Amniotic stem cell (primary cell): ENCODE measurements at regions not wholly inside any gene's neighbourhood (a gene's known extent, or its start where the extent isn't known, plus 50 kb on each side); places are given as distances from the start of the nearest gene placed in this dataset.

Source experiments
- DNase-seq: peaks from one replicate; lab custom pipeline; 2025; lab: John Stamatoyannopoulos, UW

- no peak for DNase-seq
Observed at GRCh38 chr11:103530257-103530656, 421.0 kb downstream of the DYNC2H1 start.

GRCh38 chr11:103532133-103532788 is 423.0 kb downstream of the DYNC2H1 start:
- peak; percentile 23 for DNase-seq

DNA sequence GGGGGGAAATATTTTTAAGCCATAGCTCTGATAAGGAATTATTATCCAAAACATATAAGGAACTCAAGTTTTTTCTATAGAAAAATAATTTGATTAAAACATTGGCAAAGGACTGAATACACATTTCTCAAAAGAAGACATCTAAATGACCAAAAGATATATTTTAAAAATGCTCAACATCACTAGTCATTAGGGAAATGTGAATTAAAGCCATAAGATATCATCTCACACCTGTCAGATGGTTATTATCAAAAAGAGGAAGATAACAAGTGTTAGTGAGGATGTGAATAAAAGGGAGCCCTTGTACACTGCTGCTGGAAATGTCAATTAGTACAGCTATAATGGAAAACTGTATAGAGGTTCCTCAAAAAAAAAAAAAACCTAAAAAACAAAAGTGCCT is 425.0 kb downstream of the DYNC2H1 start:
- no peak for DNase-seq

GRCh38 chr11:103534959-103535358 is 425.7 kb downstream of the DYNC2H1 start:
- no peak for DNase-seq

DNA sequence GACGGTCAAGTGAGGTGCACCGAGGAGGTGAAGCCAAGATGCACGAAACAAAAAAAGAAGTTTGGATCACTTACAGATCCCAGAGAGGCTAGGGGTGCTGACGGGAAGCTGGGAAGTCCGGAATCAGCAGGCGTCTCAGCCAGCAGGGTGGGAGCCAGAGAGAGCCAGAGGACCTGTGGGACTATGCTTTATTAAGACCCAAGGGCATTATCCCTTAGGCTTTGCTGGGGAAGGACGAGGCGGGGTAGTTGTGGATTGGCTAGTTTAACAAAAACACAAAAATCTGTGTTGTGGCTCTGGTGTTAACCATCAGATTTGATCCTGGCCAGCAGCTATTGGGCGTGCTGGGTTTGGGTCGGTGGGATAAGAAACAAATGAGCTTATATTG is 427.1 kb downstream of the DYNC2H1 start:
- DNase-seq = no peak

DNA sequence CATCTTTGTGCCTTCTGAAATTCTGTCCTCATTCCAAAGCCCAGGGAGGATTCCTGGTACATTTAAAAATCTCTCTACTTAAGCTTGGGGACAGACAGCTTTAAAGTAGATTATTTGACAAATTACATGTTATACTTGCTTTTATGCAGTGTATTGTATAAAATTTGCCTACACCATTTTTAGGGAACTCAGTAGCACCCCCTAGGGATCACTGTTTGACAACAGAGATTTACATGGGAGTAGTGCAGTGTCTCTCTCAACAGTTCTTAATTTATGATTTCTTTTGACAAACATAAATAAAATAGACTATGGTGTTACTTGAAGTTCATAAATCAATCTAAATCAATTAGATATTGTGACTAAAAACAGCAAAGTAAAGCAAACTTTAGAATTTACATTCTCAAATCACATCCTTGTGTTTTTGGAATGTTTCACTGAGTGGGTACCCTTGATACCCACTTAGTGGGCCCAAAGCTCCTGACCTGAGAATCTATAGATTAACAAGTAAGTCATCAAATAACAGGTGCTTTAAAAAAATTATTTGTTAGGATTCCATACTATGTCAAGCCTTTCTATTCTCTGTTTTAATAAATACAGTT is 428.8 kb downstream of the DYNC2H1 start:
- DNase-seq = peak; percentile 36

DNA sequence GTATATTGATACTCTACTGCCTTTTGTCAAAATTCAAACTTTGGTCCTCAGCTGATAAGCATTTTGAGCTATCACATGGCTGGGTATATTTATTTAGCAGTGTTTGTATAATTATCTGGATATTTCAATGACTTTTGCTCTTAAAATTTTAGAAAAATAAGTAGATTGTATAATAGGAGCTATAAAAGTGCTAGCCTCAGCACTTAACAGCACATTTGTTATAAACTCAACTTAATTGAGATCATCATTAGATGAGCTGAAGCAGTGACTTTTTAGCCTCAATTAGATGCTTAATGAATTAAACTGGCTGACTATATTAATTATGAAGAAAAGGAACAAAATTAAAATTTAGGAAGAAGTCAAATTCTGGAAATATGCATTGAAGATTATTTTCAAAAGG is 429.9 kb downstream of the DYNC2H1 start:
- DNase-seq = no peak

GRCh38 chr11:103541186-103541795 is 432.1 kb downstream of the DYNC2H1 start:
- no peak for DNase-seq

DNA sequence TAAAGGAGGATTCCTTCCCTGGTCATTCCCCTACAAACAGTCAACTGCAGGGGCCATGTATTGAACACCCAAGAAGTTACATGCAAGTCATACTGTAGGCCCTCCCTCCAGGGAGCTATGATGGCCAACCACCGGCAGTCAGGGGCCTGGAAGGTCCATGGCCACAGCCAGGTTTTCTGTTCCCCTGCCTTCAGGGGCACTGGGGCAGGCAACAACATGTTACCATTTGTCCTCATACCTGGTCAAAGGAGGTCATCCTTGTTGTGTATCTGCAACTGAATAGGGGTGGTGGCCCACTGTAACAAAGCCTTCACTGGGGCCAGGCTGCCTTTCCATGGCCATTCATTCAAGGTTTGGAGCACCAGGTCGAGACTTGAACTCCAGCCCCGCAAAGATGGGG is 433.6 kb downstream of the DYNC2H1 start:
- no peak for DNase-seq

GRCh38 chr11:103543456-103543855 is 434.2 kb downstream of the DYNC2H1 start:
- no peak for DNase-seq

GRCh38 chr11:103544874-103545273 is 435.6 kb downstream of the DYNC2H1 start:
- no peak for DNase-seq

GRCh38 chr11:103545551-103545950 is 436.3 kb downstream of the DYNC2H1 start:
- no peak for DNase-seq

DNA sequence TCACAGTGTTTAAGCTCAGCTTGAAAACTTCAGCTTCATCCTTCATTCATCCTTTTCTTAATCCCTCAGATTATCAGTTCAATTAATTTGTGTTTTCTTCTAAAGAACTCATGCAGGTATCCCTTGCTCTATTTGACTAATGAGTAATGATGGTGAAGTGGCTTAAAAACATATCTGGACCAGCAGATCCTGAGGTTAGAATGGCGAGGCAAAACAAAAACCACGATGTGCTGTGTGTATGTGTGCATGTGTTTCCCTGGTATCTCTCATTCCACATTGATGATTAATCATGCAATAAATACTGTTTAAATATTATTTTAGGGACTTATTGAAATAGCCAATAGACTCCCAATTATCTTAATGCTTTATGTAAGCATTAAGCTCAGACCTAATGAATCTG is 437.0 kb downstream of the DYNC2H1 start:
- DNase-seq = no peak

GRCh38 chr11:103547024-103547423 is 437.8 kb downstream of the DYNC2H1 start:
- DNase-seq = no peak

DNA sequence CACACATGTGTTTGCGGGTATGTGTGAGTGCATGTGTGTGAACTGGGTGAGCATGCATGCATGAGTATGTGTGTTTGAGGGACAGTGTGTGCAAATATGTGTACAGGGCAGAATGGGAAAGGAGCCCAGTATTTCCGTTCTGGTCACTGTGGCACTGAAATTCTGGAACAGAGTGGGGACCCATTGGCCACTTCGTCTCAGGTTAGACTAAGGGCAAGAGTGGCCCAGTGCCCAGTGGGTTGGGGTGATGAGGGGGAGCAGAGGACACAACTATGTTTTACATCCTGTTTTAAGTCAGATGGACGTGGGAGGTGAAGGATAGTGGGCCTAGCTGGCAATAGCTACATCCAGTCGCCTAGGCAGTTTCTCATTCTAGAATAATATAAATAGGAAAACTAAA is 438.5 kb downstream of the DYNC2H1 start:
- DNase-seq = no peak

DNA sequence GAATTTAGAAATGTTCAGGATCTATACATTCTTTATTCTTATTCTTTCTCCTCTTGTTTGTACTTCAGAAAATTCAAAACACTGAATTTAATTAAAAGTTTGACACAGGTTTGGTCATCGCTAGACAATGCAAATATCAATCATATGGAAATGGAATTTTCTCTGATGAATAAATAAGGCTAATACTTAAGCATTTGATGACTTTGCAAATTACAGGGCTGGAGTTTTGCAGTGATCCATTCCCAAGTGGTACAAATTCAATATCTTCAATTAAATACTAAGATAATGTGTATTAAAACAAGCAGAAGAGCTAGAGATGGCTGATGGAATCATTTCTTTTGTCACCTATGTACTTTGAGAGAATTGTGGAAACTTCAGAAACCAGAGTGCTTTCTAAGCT is 439.6 kb downstream of the DYNC2H1 start:
- DNase-seq = no peak

GRCh38 chr11:103550811-103551210 is 441.6 kb downstream of the DYNC2H1 start:
- DNase-seq = no peak

DNA sequence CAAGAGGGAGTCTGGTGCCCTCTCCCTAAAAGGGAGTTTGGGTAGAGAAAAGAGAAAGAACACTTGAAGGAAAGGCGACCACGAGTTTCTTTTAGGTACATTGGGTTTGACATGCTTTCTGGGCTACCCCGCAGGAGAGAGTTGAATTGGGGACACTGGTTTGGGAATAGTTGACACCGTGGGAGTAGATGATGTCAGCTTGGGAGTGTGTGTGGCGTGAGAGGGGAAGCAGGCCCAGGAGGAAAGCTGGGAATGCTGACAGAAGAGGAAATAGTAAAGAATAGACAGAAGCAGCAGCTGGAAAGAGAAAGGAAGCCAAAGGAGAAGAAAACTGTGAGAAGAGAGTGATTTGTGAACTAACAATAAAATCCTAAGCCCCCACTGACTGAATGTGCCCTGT is 442.9 kb downstream of the DYNC2H1 start:
- no peak for DNase-seq

DNA sequence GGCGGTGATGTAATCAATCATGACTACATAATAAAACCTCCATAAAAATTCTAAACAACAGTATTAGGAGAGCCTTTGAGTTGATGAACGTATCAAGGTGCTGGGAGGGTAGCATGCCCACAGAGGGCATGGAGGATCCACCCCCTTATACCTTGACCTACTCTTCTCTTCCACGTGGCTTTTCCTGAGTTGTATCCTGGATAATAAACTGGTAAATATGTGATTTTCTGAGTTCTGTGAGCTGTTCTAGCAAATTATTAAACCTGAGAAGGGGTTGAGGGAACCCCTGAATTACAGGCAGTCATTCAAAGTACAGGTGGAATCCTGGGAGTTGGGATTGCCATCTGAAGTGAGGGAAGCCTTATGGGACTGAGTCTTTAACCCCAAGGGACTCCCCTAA is 446.9 kb downstream of the DYNC2H1 start:
- DNase-seq = no peak

DNA sequence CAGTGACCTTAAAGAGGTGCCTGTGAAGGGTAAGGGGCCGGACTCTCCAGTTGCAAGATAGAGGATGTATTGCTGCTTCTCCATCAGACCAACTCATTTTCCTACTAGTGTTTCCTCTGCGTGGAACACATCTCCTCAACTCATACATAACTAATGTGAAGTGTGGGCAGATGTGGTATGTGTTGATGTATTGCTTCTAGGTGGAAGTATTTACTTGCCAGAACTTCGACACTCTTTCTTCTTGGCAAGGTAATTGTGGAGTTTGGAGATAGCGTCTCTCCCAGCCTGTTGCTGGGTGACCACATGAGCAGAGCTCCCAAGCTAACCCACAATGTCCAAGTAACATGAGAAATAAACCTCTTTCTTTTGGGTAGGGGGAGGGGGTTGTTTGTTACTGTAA is 456.9 kb downstream of the DYNC2H1 start:
- DNase-seq = no peak

DNA sequence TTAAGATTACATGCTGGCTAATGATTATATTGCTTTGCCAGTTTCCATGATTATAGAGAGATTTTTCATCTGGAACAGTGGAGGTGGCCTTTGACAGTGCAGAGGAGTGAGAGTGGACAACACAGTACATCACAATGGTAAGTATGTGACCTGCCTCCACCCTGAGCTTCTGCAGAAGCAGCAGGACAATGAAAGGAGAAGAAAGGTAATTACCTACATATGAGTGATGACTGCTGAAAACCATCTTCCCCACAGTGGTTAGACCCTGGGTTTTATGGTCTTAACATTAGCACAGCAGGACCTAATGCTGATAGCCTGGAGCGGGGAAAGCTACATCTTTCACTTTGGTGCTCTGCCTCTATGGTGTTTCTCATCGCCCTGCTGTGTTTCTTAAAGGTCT is 454.7 kb upstream of the DDI1 start:
- no peak for DNase-seq

GRCh38 chr11:103582351-103582909 is 454.0 kb upstream of the DDI1 start:
- no peak for DNase-seq

GRCh38 chr11:103584021-103584420 is 452.4 kb upstream of the DDI1 start:
- no peak for DNase-seq
